Amygdala (tissue), 56 donors: ENCODE measurements at regions not wholly inside any gene's neighbourhood (a gene's known extent, or its start where the extent isn't known, plus 50 kb on each side); places are given as distances from the start of the nearest gene placed in this dataset.
"Not testable (repeated sequence)": the region's sequence is repeated elsewhere in the genome, so short reads cannot be mapped to it uniquely, and the experiment has no call there.

Experiments used
- DNase-seq, 56 donors: peaks; one replicate each; lab custom pipeline; 2025; lab: John Stamatoyannopoulos, UW

- DNase-seq: no peak
Measured at GRCh38 chr4:53959343-53960120, 104.9 kb downstream of the CHIC2 start.

- DNase-seq: no peak
Measured at GRCh38 chr4:53956454-53956853, 108.0 kb downstream of the CHIC2 start.

- no peak for DNase-seq
Measured at GRCh38 chr4:53956053-53956452, 108.4 kb downstream of the CHIC2 start.

GRCh38 chr4:53951414-53951813 lies 113.0 kb downstream of the CHIC2 start:
- DNase-seq: no peak

GRCh38 chr4:53943345-53944085 lies 120.9 kb downstream of the CHIC2 start:
- no peak for DNase-seq

- DNase-seq: no peak
Measured at GRCh38 chr4:53942712-53943111, 121.7 kb downstream of the CHIC2 start.

- no peak for DNase-seq
Measured at GRCh38 chr4:53941331-53941730, 123.1 kb downstream of the CHIC2 start.

GRCh38 chr4:53939892-53940291 lies 124.5 kb downstream of the CHIC2 start:
- not testable (repeated sequence) for DNase-seq

GRCh38 chr4:53937918-53938317 lies 126.5 kb downstream of the CHIC2 start:
- no peak for DNase-seq

- DNase-seq: no peak
Measured at GRCh38 chr4:53937327-53937726, 127.1 kb downstream of the CHIC2 start.

- no peak for DNase-seq
Measured at GRCh38 chr4:53935780-53936179, 128.6 kb downstream of the CHIC2 start.

- no peak for DNase-seq
Measured at GRCh38 chr4:53932796-53933610, 131.4 kb downstream of the CHIC2 start.

- no peak for DNase-seq
Measured at GRCh38 chr4:53931461-53931961, 132.9 kb downstream of the CHIC2 start.

- peak in 53 of 56 donors; percentile 2 to 90 (median 45) for DNase-seq
Measured at GRCh38 chr4:53929955-53930798, 134.2 kb downstream of the CHIC2 start.

- no peak for DNase-seq
Measured at GRCh38 chr4:53929311-53929710, 135.1 kb downstream of the CHIC2 start.

GRCh38 chr4:53928825-53929224 lies 135.6 kb downstream of the CHIC2 start:
- DNase-seq: no peak

GRCh38 chr4:53925050-53925605 lies 139.3 kb downstream of the CHIC2 start:
- no peak for DNase-seq

- DNase-seq: no peak
Measured at GRCh38 chr4:53924333-53925049, 139.9 kb downstream of the CHIC2 start.

- DNase-seq: no peak
Measured at GRCh38 chr4:53923921-53924320, 140.5 kb downstream of the CHIC2 start.
